Gastroesophageal sphincter (tissue), 4 donors: ENCODE measurements at regions not wholly inside any gene's neighbourhood (a gene's known extent, or its start where the extent isn't known, plus 50 kb on each side); places are given as distances from the start of the nearest gene placed in this dataset.

Experiments used
- ATAC-seq: fragments of 150-250 bp; one replicate; pipeline ENCODE4 v1.9.1; 2016; ENCODE audit warnings: mild to moderate bottlenecking, moderate library complexity
- H3K27ac ChIP-seq, 4 donors: fragments of 200-600 bp; sonication (generic) in 3 of 4; 1 replicate in 3 of 4; 2 replicates in 1 of 4; pipeline ENCODE4 v1.5.1; 2016 to 2019
- H3K27me3 ChIP-seq: fragments of 200-600 bp; sonication (generic); one replicate; pipeline ENCODE4 v1.5.1; 2019
- H3K36me3 ChIP-seq, 2 donors: fragments of 200-600 bp; sonication (generic); one replicate each; pipeline ENCODE4 v1.5.1; 2019; ENCODE audit warnings: control low read depth in 1 of 2
- H3K4me1 ChIP-seq, 3 donors: fragments of 200-600 bp; sonication (generic); 1 replicate in 2 of 3; 2 replicates in 1 of 3; pipeline ENCODE4 v1.5.1; 2016 to 2019; ENCODE audit warnings: control low read depth in 2 of 3
- H3K4me3 ChIP-seq, 2 donors: fragments of 200-600 bp; sonication (generic); one replicate each; pipeline ENCODE4 v1.5.1; 2019; ENCODE audit warnings: mild to moderate bottlenecking in 1 of 2, moderate library complexity in 1 of 2
- H3K9me3 ChIP-seq, 3 donors: fragments of 200-600 bp; sonication (generic); one replicate each; pipeline ENCODE4 v1.5.1; 2017 to 2019; ENCODE audit warnings: control low read depth in 2 of 3
- CTCF ChIP-seq, 4 experiments: fragments of 200-600 bp in 2 of 4; fragments of 450-650 bp in 2 of 4; sonication (generic) in 1 of 4; IDR thresholded peaks; one replicate each; pipeline ENCODE4 v1.5.1; 2017 to 2019; ENCODE audit warnings: antibody characterized with exemption in 4 of 4, mild to moderate bottlenecking in 2 of 4, moderate library complexity in 2 of 4
- EP300 ChIP-seq: sonication (generic); formaldehyde crosslinking; IDR thresholded peaks from one replicate; pipeline ENCODE4 v1.6.1; 2017; ENCODE audit warnings: antibody characterized with exemption, mild to moderate bottlenecking
- POLR2A ChIP-seq, 2 donors: fragments of 450-650 bp; IDR thresholded peaks; one replicate each; pipeline ENCODE4 v1.6.1; 2017; ENCODE audit warnings: antibody characterized with exemption in 2 of 2, mild to moderate bottlenecking in 2 of 2, moderate library complexity in 1 of 2
- POLR2AphosphoS5 ChIP-seq: sonication (generic); formaldehyde crosslinking; IDR thresholded peaks from one replicate; pipeline ENCODE4 v1.6.1; 2017; ENCODE audit warnings: antibody characterized with exemption
- WGBS, 2 donors: methylation state at CpG; one replicate each; pipeline ENCODE4 v1.1.5; 2018; ENCODE audit warnings: low coverage in 1 of 2; 5-methylcytosine and 5-hydroxymethylcytosine counted together

DNA sequence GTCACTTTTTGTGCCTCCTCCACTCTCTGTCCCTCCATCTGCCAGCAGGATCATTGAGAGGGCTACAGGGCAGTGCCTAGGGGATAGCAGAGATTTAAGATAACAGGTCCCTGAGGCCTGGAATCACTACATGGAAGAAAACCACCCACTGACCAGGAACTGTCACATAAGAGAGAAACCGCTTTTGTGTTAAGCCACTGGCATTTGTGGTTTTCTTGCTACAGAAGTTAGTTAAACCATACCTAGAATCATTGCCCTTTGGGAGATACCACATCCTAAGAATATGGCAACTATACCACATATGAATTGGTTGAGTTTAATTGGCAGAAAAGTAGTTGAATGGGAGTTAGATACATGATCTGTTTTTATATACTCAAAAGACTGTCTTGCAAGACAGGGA lies 112.8 kb upstream of the LPP start:
- no peaks in the 10 kb centered on the region for H3K36me3 ChIP-seq
- H3K27ac ChIP-seq = no peak overlapping the region
- ATAC-seq = no peak
- 100% methylated on average over 1 of the region's 1 CpG for WGBS, 2 donors
- H3K4me1 ChIP-seq = peaks cover 0 to 20% (median 13%) of the 10 kb centered on the region in 3 donors
- no peak for TF ChIP-seq POLR2AphosphoS5
- TF ChIP-seq EP300 = no peak
- no peak for TF ChIP-seq POLR2A (IDR thresholded peaks at IDR 0.05)
- no peak for TF ChIP-seq CTCF (IDR thresholded peaks at IDR 0.05)
- no peaks in the 10 kb centered on the region for H3K9me3 ChIP-seq
- H3K4me3 ChIP-seq = no peak overlapping the region
- H3K27me3 ChIP-seq = no peaks in the 10 kb centered on the region

DNA sequence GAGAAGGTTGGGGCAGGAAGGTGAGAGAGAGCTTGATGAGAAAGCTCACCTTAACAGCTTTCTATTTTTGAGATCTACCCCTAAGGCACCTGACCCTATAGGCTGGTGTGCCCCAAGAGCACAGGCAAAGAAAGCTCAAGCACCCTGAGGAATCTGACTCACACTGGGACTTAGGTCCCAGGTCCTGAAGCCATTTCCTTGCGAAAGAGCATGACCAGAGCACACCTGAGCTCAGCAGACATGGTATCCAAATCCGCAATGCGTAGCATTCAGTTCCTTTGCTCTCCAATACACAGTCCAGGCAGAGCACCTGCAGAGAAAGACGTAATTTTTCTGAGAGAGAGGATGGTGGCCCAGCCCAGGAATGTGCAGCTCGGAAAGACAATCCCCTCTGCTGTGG lies 112.1 kb upstream of the LPP start:
- no peaks in the 10 kb centered on the region for H3K27me3 ChIP-seq
- 96% methylated on average over 4 of the region's 5 CpGs; no CpG with 5 or more reads in 1 of the 2 donors for WGBS, 2 donors
- no peak for TF ChIP-seq POLR2A (IDR thresholded peaks at IDR 0.05)
- TF ChIP-seq POLR2AphosphoS5 = no peak
- TF ChIP-seq CTCF (IDR thresholded peaks at IDR 0.05) = no peak
- TF ChIP-seq EP300 = no peak
- no peaks in the 10 kb centered on the region for H3K36me3 ChIP-seq
- no peak for ATAC-seq
- no peak overlapping the region for H3K4me3 ChIP-seq
- H3K4me1 ChIP-seq = peaks cover 0 to 13% (median 8%) of the 10 kb centered on the region in 3 donors
- no peaks in the 10 kb centered on the region for H3K9me3 ChIP-seq
- H3K27ac ChIP-seq = no peak overlapping the region

DNA sequence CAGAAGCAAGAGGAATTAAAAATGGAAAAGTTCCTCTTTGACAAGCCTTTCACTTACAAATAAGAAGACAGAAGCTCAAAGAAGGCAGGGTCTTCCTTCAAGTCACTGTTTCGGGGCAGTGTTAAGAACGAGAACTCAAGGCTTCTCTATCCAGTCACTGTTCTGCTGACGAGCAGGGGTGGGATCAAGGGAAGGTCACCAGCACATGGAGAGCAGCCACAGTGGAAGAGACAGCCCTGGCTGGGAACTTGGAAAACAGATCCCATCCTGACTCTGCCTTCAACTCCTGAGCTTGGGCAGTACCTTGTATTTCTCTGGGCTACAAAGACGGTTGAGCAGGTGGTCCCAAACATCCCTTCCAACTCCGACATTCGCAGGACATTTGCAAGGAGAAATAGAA lies 111.5 kb upstream of the LPP start:
- TF ChIP-seq POLR2AphosphoS5 (no peak), EP300 (no peak), CTCF (IDR thresholded peaks at IDR 0.05) (no peak), POLR2A (IDR thresholded peaks at IDR 0.05) (no peak)
- no peaks in the 10 kb centered on the region for H3K27me3 ChIP-seq
- H3K9me3 ChIP-seq = no peaks in the 10 kb centered on the region
- no peak for ATAC-seq
- WGBS, 2 donors = 82 to 95% methylated on average over 5 of the region's 6 CpGs
- H3K4me3 ChIP-seq = no peak overlapping the region
- H3K4me1 ChIP-seq = peaks cover 0 to 8% (median 3%) of the 10 kb centered on the region in 3 donors
- H3K27ac ChIP-seq = no peak overlapping the region
- no peaks in the 10 kb centered on the region for H3K36me3 ChIP-seq

GRCh38 chr3:188043891-188044290 lies 110.1 kb upstream of the LPP start:
- no peak overlapping the region for H3K4me3 ChIP-seq
- no peaks in the 10 kb centered on the region for H3K27me3 ChIP-seq
- no peaks in the 10 kb centered on the region for H3K4me1 ChIP-seq
- no peak for ATAC-seq
- no peak for TF ChIP-seq EP300
- no peak for TF ChIP-seq POLR2AphosphoS5
- TF ChIP-seq POLR2A (IDR thresholded peaks at IDR 0.05) = no peak
- no peak for TF ChIP-seq CTCF (IDR thresholded peaks at IDR 0.05)
- no CpG with 5 or more reads among the region's 2 CpGs for WGBS, 2 donors
- no peaks in the 10 kb centered on the region for H3K9me3 ChIP-seq
- H3K27ac ChIP-seq = no peak overlapping the region
- no peaks in the 10 kb centered on the region for H3K36me3 ChIP-seq

- H3K4me1 ChIP-seq = peaks cover 0 to 26% (median 0%) of the 10 kb centered on the region in 3 donors
- H3K9me3 ChIP-seq = no peaks in the 10 kb centered on the region
- H3K27ac ChIP-seq = no peak overlapping the region
- WGBS, 2 donors = 80 to 86% methylated on average over 2 of the region's 2 CpGs
- H3K4me3 ChIP-seq = no peak overlapping the region
- no peaks in the 10 kb centered on the region for H3K36me3 ChIP-seq
- TF ChIP-seq POLR2AphosphoS5 (no peak), CTCF (IDR thresholded peaks at IDR 0.05) (no peak), EP300 (no peak), POLR2A (IDR thresholded peaks at IDR 0.05) (no peak)
- no peaks in the 10 kb centered on the region for H3K27me3 ChIP-seq
- ATAC-seq = no peak
Measured at GRCh38 chr3:188046561-188047211, 107.3 kb upstream of the LPP start.
